H1 (cell line): ENCODE measurements at regions not wholly inside any gene's neighbourhood (a gene's known extent, or its start where the extent isn't known, plus 50 kb on each side); places are given as distances from the start of the nearest gene placed in this dataset.

Experiments
- ATF3 ChIP-seq: IDR thresholded peaks from 2 replicates; pipeline ENCODE4 v1.6.1; 2011; ENCODE audit warnings: low read depth, mild to moderate bottlenecking, low read length; ENCODE audit not compliant: insufficient read depth
- BRCA1 ChIP-seq: IDR thresholded peaks from 2 replicates; pipeline ENCODE4 v1.6.1; 2012; ENCODE audit warnings: low read depth, low read length, improper control_type of control experiment
- CHD2 ChIP-seq: IDR thresholded peaks from 2 replicates; pipeline ENCODE4 v1.6.1; 2012; ENCODE audit warnings: low read length, improper control_type of control experiment
- CTCF ChIP-seq, 3 experiments: IDR thresholded peaks; 1 replicate in 2 of 3; 2 replicates in 1 of 3; pipeline versions ENCODE4 v1.5.1 to v1.6.1; 2011; ENCODE audit warnings: low read length in 3 of 3, mild to moderate bottlenecking in 3 of 3, inconsistent platforms in 2 of 3, low read depth in 1 of 3, moderate library complexity in 1 of 3; ENCODE audit not compliant: insufficient read depth in 1 of 3; ENCODE audit errors: control extremely low read depth in 1 of 3
- EGR1 ChIP-seq: IDR thresholded peaks from 2 replicates; pipeline ENCODE4 v1.6.1; 2011; ENCODE audit warnings: low read depth, low read length, borderline replicate concordance
- EZH2 ChIP-seq: fragments of 200-600 bp; sonication (generic); IDR thresholded peaks from 2 replicates; pipeline ENCODE4 v1.7.1; 2012; ENCODE audit warnings: low read depth, mild to moderate bottlenecking, moderate library complexity, low read length, inconsistent platforms; ENCODE audit not compliant: severe bottlenecking
- MAX ChIP-seq: IDR thresholded peaks from 2 replicates; pipeline ENCODE4 v1.6.1; 2012; ENCODE audit warnings: inconsistent platforms
- RFX5 ChIP-seq: IDR thresholded peaks from 2 replicates; pipeline ENCODE4 v1.6.1; 2011; ENCODE audit warnings: low read depth, low read length, improper control_type of control experiment, borderline replicate concordance
- SAP30 ChIP-seq: fragments of 300-600 bp; sonication (generic); IDR thresholded peaks from 2 replicates; pipeline ENCODE4 v1.7.1; 2012; ENCODE audit warnings: low read length, moderate library complexity, mild to moderate bottlenecking, inconsistent platforms; ENCODE audit not compliant: insufficient read depth, insufficient replicate concordance
- TAF1 ChIP-seq: IDR thresholded peaks from 2 replicates; pipeline ENCODE4 v1.6.1; 2011; ENCODE audit warnings: mild to moderate bottlenecking, low read depth, low read length
- YY1 ChIP-seq: IDR thresholded peaks from 2 replicates; pipeline ENCODE4 v1.6.1; 2011; ENCODE audit warnings: low read depth, mild to moderate bottlenecking, low read length
- TF ChIP-seq, protein P1 (sequence below): IDR thresholded peaks from 2 replicates; pipeline ENCODE4 v1.6.1; 2011; ENCODE audit warnings: low read length, improper control_type of control experiment

- TF ChIP-seq RFX5: no peak
- TF ChIP-seq CHD2: no peak
- no peak for TF ChIP-seq CTCF (IDR thresholded peaks at IDR 0.05; ENCODE audit: control extremely low read depth in 1 of 3, insufficient read depth in 1 of 3, low read depth in 1 of 3, low read length in 3 of 3)
- TF ChIP-seq, protein P1, sequence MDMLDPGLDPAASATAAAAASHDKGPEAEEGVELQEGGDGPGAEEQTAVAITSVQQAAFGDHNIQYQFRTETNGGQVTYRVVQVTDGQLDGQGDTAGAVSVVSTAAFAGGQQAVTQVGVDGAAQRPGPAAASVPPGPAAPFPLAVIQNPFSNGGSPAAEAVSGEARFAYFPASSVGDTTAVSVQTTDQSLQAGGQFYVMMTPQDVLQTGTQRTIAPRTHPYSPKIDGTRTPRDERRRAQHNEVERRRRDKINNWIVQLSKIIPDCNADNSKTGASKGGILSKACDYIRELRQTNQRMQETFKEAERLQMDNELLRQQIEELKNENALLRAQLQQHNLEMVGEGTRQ: no peak
- TF ChIP-seq EGR1: no peak
- TF ChIP-seq BRCA1: no peak
- no peak for TF ChIP-seq EZH2
- no peak for TF ChIP-seq SAP30
- no peak for TF ChIP-seq YY1
- no peak for TF ChIP-seq MAX
- no peak for TF ChIP-seq TAF1
- no peak for TF ChIP-seq ATF3
These were observed 612.0 kb downstream of the FLRT2 start for GRCh38 chr14:86141966-86142365.
